ENCODE measurements at regions not wholly inside any gene's neighbourhood (a gene's known extent, or its start where the extent isn't known, plus 50 kb on each side); places are given as distances from the start of the nearest gene placed in this dataset.

GRCh38 chr4:162952232-162952631, 214.5 kb downstream of the NAF1 start (continued):
- no peak for TF ChIP-seq ZNF462 (CRISPR knock-in tag; IDR thresholded peaks at IDR 0.05)
- TF ChIP-seq ZNF331 (CRISPR knock-in tag; IDR thresholded peaks at IDR 0.05; ENCODE audit: low read depth): no peak
- TF ChIP-seq POLR2AphosphoS5 (IDR thresholded peaks at IDR 0.05; ENCODE audit: low read depth): no peak
- no peak for TF ChIP-seq CTCF (conservative IDR thresholded peaks at IDR 0.05; ENCODE audit: low read depth in 2 of 2)
- TF ChIP-seq ETS1 (IDR thresholded peaks at IDR 0.05): no peak

- no peak overlapping the region for H3K4me3 Mint-ChIP-seq
Observed at GRCh38 chr4:162945713-162946112, 221.0 kb downstream of the NAF1 start.

More at GRCh38 chr4:162945713-162946112, 221.0 kb downstream of the NAF1 start:
- Histone ChIP-seq H3K27ac (ENCODE audit: low read depth) (no peak overlapping the region), H3F3A (replicated peaks; ENCODE audit: low read depth) (no peaks in the 10 kb centered on the region), H4K20me1 (replicated peaks; ENCODE audit: insufficient read depth) (no peaks in the 10 kb centered on the region), H3K4me3 (no peak overlapping the region), H3K4me1 (ENCODE audit: insufficient read depth) (no peaks in the 10 kb centered on the region), H3K36me3 (ENCODE audit: insufficient read depth) (no peaks in the 10 kb centered on the region), H3K27me3 (ENCODE audit: insufficient read depth) (no peaks in the 10 kb centered on the region), H3K4me2 (no peak overlapping the region), H2AFZ (no peak overlapping the region), H3K9me2 (ENCODE audit: insufficient read depth) (peaks cover 10% of the 10 kb centered on the region), H3K79me2 (replicated peaks; ENCODE audit: insufficient read depth) (no peaks in the 10 kb centered on the region)
- ATAC-seq: no peak
- Mint-ChIP-seq H3K36me3 (ENCODE audit: low read depth) (no peaks in the 10 kb centered on the region), H3K4me1 (no peaks in the 10 kb centered on the region), H3K27ac (no peak overlapping the region), H3K9me3 (no peaks in the 10 kb centered on the region), H3K27me3 (ENCODE audit: insufficient read depth, low read depth, poor library complexity) (no peaks in the 10 kb centered on the region)
- no peak for TF ChIP-seq CREB1 (CRISPR knock-in tag; IDR thresholded peaks at IDR 0.05; ENCODE audit: low read depth)
- no peak for TF ChIP-seq REST (IDR thresholded peaks at IDR 0.05; ENCODE audit: unreplicated experiment)
- no peak for DNase-seq (ENCODE audit: low spot score)
